ENCODE measurements at regions not wholly inside any gene's neighbourhood (a gene's known extent, or its start where the extent isn't known, plus 50 kb on each side); places are given as distances from the start of the nearest gene placed in this dataset.

GRCh38 chr7:9961161-9961922 lies 1012.3 kb upstream of the PHF14 start:
- no peak overlapping the region for H3K9ac ChIP-seq (ENCODE audit: control insufficient read depth, extremely low read depth, insufficient read depth, low read length)
- no peak overlapping the region for H2AFZ ChIP-seq (ENCODE audit: control insufficient read depth, low read length)
- H3K4me3 ChIP-seq (ENCODE audit: control insufficient read depth in 2 of 3, extremely low read depth in 1 of 3, insufficient read depth in 2 of 3, low read depth in 1 of 3, low read length in 3 of 3), result no peak overlapping the region
- FAIRE-seq (no peak), DNase-seq (ENCODE audit: low read depth, low spot score) (no peak)
- H3K27ac ChIP-seq (ENCODE audit: control insufficient read depth, insufficient read depth, low read length), result no peak overlapping the region
- no peaks in the 10 kb centered on the region for H3K4me1 ChIP-seq (ENCODE audit: control insufficient read depth, extremely low read depth, insufficient read depth, low read length)
- dilution Hi-C loops (cut with MboI; ENCODE audit: extremely low pct_ligation_motif_present, low sequenced_read_pairs), result no loop called here
- TF ChIP-seq EZH2 (IDR thresholded peaks at IDR 0.05; ENCODE audit: low read length) (no peak), CTCF (optimal IDR thresholded peaks at IDR 0.05 in 1 of 3, IDR thresholded peaks at IDR 0.05 in 1 of 3, conservative IDR thresholded peaks at IDR 0.05 in 1 of 3; ENCODE audit: extremely low read depth in 1 of 3, insufficient read depth in 2 of 3, low read length in 3 of 3) (no peak)
- H3K4me2 ChIP-seq (ENCODE audit: control insufficient read depth, extremely low read depth, insufficient read depth, low read depth, low read length), result no peak overlapping the region
- H3K36me3 ChIP-seq (ENCODE audit: control insufficient read depth in 2 of 2, extremely low read depth in 1 of 2, insufficient read depth in 2 of 2, low read length in 2 of 2), result no peaks in the 10 kb centered on the region
- H3K27me3 ChIP-seq (ENCODE audit: control insufficient read depth, extremely low read depth, insufficient read depth, low read length), result no peaks in the 10 kb centered on the region
- no peaks in the 10 kb centered on the region for H3K9me3 ChIP-seq (ENCODE audit: control insufficient read depth, low read depth, low read length)
- H4K20me1 ChIP-seq (ENCODE audit: control insufficient read depth, extremely low read depth, insufficient read depth, low read length), result no peaks in the 10 kb centered on the region
- H3K79me2 ChIP-seq (ENCODE audit: control insufficient read depth, insufficient read depth, low read length), result no peaks in the 10 kb centered on the region
- H3K9me1 ChIP-seq (ENCODE audit: control insufficient read depth, extremely low read depth, insufficient read depth, low read length), result no peaks in the 10 kb centered on the region

GRCh38 chr7:9962742-9963141 lies 1010.9 kb upstream of the PHF14 start:
- no peak for TF ChIP-seq CTCF (optimal IDR thresholded peaks at IDR 0.05 in 1 of 3, IDR thresholded peaks at IDR 0.05 in 1 of 3, conservative IDR thresholded peaks at IDR 0.05 in 1 of 3; ENCODE audit: extremely low read depth in 1 of 3, insufficient read depth in 2 of 3, low read length in 3 of 3)
- no peak for TF ChIP-seq EZH2 (IDR thresholded peaks at IDR 0.05; ENCODE audit: low read length)
- Histone ChIP-seq H3K9ac (ENCODE audit: control insufficient read depth, extremely low read depth, insufficient read depth, low read length) (no peak overlapping the region), H3K9me3 (ENCODE audit: control insufficient read depth, low read depth, low read length) (no peaks in the 10 kb centered on the region), H3K79me2 (ENCODE audit: control insufficient read depth, insufficient read depth, low read length) (no peaks in the 10 kb centered on the region), H3K9me1 (ENCODE audit: control insufficient read depth, extremely low read depth, insufficient read depth, low read length) (no peaks in the 10 kb centered on the region), H3K36me3 (ENCODE audit: control insufficient read depth in 2 of 2, extremely low read depth in 1 of 2, insufficient read depth in 2 of 2, low read length in 2 of 2) (no peaks in the 10 kb centered on the region), H3K4me2 (ENCODE audit: control insufficient read depth, extremely low read depth, insufficient read depth, low read depth, low read length) (no peak overlapping the region), H3K27ac (ENCODE audit: control insufficient read depth, insufficient read depth, low read length) (no peak overlapping the region), H2AFZ (ENCODE audit: control insufficient read depth, low read length) (no peak overlapping the region), H3K27me3 (ENCODE audit: control insufficient read depth, extremely low read depth, insufficient read depth, low read length) (no peaks in the 10 kb centered on the region), H3K4me3 (ENCODE audit: control insufficient read depth in 2 of 3, extremely low read depth in 1 of 3, insufficient read depth in 2 of 3, low read depth in 1 of 3, low read length in 3 of 3) (no peak overlapping the region), H3K4me1 (ENCODE audit: control insufficient read depth, extremely low read depth, insufficient read depth, low read length) (no peaks in the 10 kb centered on the region), H4K20me1 (ENCODE audit: control insufficient read depth, extremely low read depth, insufficient read depth, low read length) (no peaks in the 10 kb centered on the region)
- dilution Hi-C loops (cut with MboI; ENCODE audit: extremely low pct_ligation_motif_present, low sequenced_read_pairs), result no loop called here
- DNase-seq (ENCODE audit: low read depth, low spot score) (no peak), FAIRE-seq (no peak)

Data from keratinocyte (primary cell).